ENCODE measurements at regions not wholly inside any gene's neighbourhood (a gene's known extent, or its start where the extent isn't known, plus 50 kb on each side); places are given as distances from the start of the nearest gene placed in this dataset.

DNA sequence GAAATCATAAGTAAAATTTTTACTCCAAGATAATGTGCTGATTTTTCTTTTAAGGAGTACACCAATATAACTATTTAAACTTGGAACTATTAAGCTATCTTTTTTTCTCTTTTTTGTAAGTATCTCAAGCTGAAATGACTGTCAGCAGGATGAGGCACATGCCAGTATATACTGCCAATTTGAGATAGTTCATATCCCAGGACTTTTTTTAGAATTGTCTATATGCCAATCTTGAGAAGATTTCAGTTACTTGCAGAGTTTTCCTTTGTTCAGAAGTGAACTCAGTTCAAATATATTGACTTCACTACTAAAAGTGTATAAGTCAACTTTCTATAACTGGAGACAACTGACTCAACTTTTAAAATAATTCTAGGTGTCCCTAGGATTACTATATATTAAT is 181.7 kb upstream of the ZNF717 start:
- no peak overlapping the region for H3K4me3 Mint-ChIP-seq
- DNase-seq (ENCODE audit: low spot score in 2 of 2, unreplicated experiment in 2 of 2), result no peak
- peaks cover 24% of the 10 kb centered on the region for H3K9me3 Mint-ChIP-seq
- H3K27me3 Mint-ChIP-seq (ENCODE audit: low read depth), result no peaks in the 10 kb centered on the region
- no peak overlapping the region for H3K27ac Mint-ChIP-seq
- H3K4me1 Mint-ChIP-seq, result no peaks in the 10 kb centered on the region
- peaks cover 23% of the 10 kb centered on the region for H3K36me3 Mint-ChIP-seq
- TF ChIP-seq CTCF (IDR thresholded peaks at IDR 0.05; ENCODE audit: unreplicated experiment), result no peak

DNA sequence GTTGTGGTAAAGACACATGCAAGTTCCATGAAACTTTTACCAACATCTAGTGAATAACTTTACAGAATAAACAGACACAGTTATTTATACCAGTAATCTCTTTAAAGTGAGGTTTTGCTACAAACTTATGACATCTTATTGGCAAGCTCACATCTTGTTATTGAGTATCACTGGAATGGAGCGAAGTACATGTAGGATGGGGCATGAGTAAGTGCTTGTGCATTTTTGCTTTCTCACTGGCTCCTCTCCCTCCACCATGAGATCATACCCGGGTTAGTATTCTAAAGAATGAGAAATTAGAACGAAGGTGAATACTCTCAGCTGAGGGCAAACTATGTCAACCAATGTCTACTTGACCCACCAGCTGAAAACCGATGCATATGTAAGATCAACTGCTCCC is 193.3 kb upstream of the ZNF717 start:
- Mint-ChIP-seq H3K4me1 (peaks cover 10% of the 10 kb centered on the region), H3K4me3 (no peak overlapping the region), H3K9me3 (peaks cover 11% of the 10 kb centered on the region), H3K27ac (no peak overlapping the region), H3K36me3 (peaks cover 10% of the 10 kb centered on the region), H3K27me3 (ENCODE audit: low read depth) (no peaks in the 10 kb centered on the region)
- no peak for TF ChIP-seq CTCF (IDR thresholded peaks at IDR 0.05; ENCODE audit: unreplicated experiment)
- no peak for DNase-seq (ENCODE audit: low spot score in 2 of 2, unreplicated experiment in 2 of 2)

GRCh38 chr3:75981401-75981800 is 196.1 kb upstream of the ZNF717 start:
- Mint-ChIP-seq H3K4me1 (peaks cover 15% of the 10 kb centered on the region), H3K27ac (no peak overlapping the region), H3K36me3 (peaks cover 5% of the 10 kb centered on the region), H3K4me3 (no peak overlapping the region), H3K9me3 (peaks cover 6% of the 10 kb centered on the region), H3K27me3 (ENCODE audit: low read depth) (no peaks in the 10 kb centered on the region)
- no peak for DNase-seq (ENCODE audit: low spot score in 2 of 2, unreplicated experiment in 2 of 2)
- TF ChIP-seq CTCF (IDR thresholded peaks at IDR 0.05; ENCODE audit: unreplicated experiment), result no peak

- peaks cover 15% of the 10 kb centered on the region for H3K4me1 Mint-ChIP-seq
- no peak overlapping the region for H3K4me3 Mint-ChIP-seq
- DNase-seq (ENCODE audit: low spot score in 2 of 2, unreplicated experiment in 2 of 2), result no peak
- TF ChIP-seq CTCF (IDR thresholded peaks at IDR 0.05; ENCODE audit: unreplicated experiment), result no peak
- H3K9me3 Mint-ChIP-seq, result peaks cover 6% of the 10 kb centered on the region
- H3K36me3 Mint-ChIP-seq, result peaks cover 5% of the 10 kb centered on the region
- no peaks in the 10 kb centered on the region for H3K27me3 Mint-ChIP-seq (ENCODE audit: low read depth)
- H3K27ac Mint-ChIP-seq, result no peak overlapping the region
These were observed 196.8 kb upstream of the ZNF717 start for GRCh38 chr3:75982151-75982550.

DNA sequence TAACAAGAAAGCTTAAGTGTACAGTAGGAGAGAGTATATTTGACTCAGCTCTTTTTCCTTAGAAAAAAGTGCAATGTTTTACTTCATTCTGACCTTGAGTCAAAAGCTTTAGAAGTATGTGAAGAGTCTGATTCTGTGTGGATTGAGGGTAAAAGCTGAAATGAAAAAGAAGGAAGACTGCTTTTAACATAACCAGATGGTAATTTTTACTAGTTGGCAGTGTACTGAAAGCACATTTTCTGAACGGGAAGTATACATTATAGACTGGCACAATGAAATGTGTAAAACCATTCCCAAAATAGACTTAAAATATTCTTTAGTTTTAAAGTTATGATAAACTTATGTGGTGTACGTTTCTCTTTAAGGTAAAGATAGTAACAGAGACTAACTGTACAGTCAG is 197.8 kb upstream of the ZNF717 start:
- H3K36me3 Mint-ChIP-seq, result peaks cover 9% of the 10 kb centered on the region
- H3K27ac Mint-ChIP-seq, result peak overlapping the region; percentile 54
- H3K4me3 Mint-ChIP-seq, result no peak overlapping the region
- peaks cover 15% of the 10 kb centered on the region for H3K9me3 Mint-ChIP-seq
- TF ChIP-seq CTCF (IDR thresholded peaks at IDR 0.05; ENCODE audit: unreplicated experiment), result no peak
- H3K4me1 Mint-ChIP-seq, result peaks cover 15% of the 10 kb centered on the region
- no peak for DNase-seq (ENCODE audit: low spot score in 2 of 2, unreplicated experiment in 2 of 2)
- H3K27me3 Mint-ChIP-seq (ENCODE audit: low read depth), result no peaks in the 10 kb centered on the region
